GM04503 (cell line): ENCODE measurements at regions not wholly inside any gene's neighbourhood (a gene's known extent, or its start where the extent isn't known, plus 50 kb on each side); places are given as distances from the start of the nearest gene placed in this dataset.

ENCODE experiments used
- DNase-seq: peaks from one replicate; pipeline ENCODE4 v3.0.0-alpha.2; 2012; ENCODE audit warnings: low read depth

- peak; percentile 99 for DNase-seq
Observed at GRCh38 chr6:26216359-26216885, 129.2 kb downstream of the HFE start.

GRCh38 chr6:26216886-26217713 lies 129.9 kb downstream of the HFE start:
- no peak for DNase-seq

- no peak for DNase-seq
Observed at GRCh38 chr6:26217714-26218075, 130.5 kb downstream of the HFE start.

- DNase-seq = no peak
Observed at GRCh38 chr6:26218824-26219223, 131.6 kb downstream of the HFE start.

GRCh38 chr6:26220145-26220970 lies 133.1 kb downstream of the HFE start:
- no peak for DNase-seq

- no peak for DNase-seq
Observed at GRCh38 chr6:26221186-26221585, 134.0 kb downstream of the HFE start.

GRCh38 chr6:26222571-26222970 lies 135.3 kb downstream of the HFE start:
- DNase-seq = no peak

GRCh38 chr6:26223228-26223627 lies 136.0 kb downstream of the HFE start:
- no peak for DNase-seq

GRCh38 chr6:26223650-26224546 lies 136.7 kb downstream of the HFE start:
- DNase-seq = peak; percentile 86

GRCh38 chr6:26224547-26224912 lies 137.3 kb downstream of the HFE start:
- DNase-seq = no peak

- DNase-seq = peak; percentile 79
Observed at GRCh38 chr6:26224940-26225847, 138.0 kb downstream of the HFE start.

- DNase-seq = no peak
Observed at GRCh38 chr6:26225848-26226578, 138.8 kb downstream of the HFE start.

GRCh38 chr6:26226579-26226967 lies 138.4 kb upstream of the BTN3A2 start:
- no peak for DNase-seq

- peak; percentile 14 for DNase-seq
Observed at GRCh38 chr6:26230351-26230750, 134.6 kb upstream of the BTN3A2 start.

- no peak for DNase-seq
Observed at GRCh38 chr6:26231006-26231587, 133.9 kb upstream of the BTN3A2 start.

GRCh38 chr6:26232306-26232939 lies 132.6 kb upstream of the BTN3A2 start:
- no peak for DNase-seq

GRCh38 chr6:26232940-26233648 lies 131.9 kb upstream of the BTN3A2 start:
- DNase-seq = no peak

GRCh38 chr6:26233649-26234420 lies 131.2 kb upstream of the BTN3A2 start:
- peak; percentile 18 for DNase-seq
